SK-N-SH (cell line): ENCODE measurements at regions not wholly inside any gene's neighbourhood (a gene's known extent, or its start where the extent isn't known, plus 50 kb on each side); places are given as distances from the start of the nearest gene placed in this dataset.

Experiments
- CTCF ChIA-PET: fragments of 300-600, 350-600 bp; formaldehyde crosslinking; extraction: SDS; loops from one replicate; lab custom pipeline; 2021; lab: Yijun Ruan, JAX
- POLR2A ChIA-PET: fragments of 350-600 bp; sonication (Branson Sonifier 250); formaldehyde crosslinking; extraction: SDS; loops from one replicate; lab custom pipeline; 2020; ENCODE audit warnings: antibody characterized with exemption, inconsistent platforms; lab: Yijun Ruan, JAX
- DNase-seq: peaks from one replicate; pipeline ENCODE4 v3.0.0; 2012
- H2AFZ ChIP-seq: fragments of 200-600 bp; sonication (generic); 2 replicates; pipeline ENCODE4 v1.8.1; 2016; ENCODE audit warnings: antibody characterized with exemption, mild to moderate bottlenecking, low read depth
- H3F3A ChIP-seq: fragments of 200-600 bp; sonication (generic); replicated peaks from 2 replicates; pipeline ENCODE3; 2016; ENCODE audit warnings: antibody characterized with exemption, mild to moderate bottlenecking; ENCODE audit not compliant: insufficient read depth
- H3K27ac ChIP-seq, 2 experiments: fragments of 200-500 bp in 1 of 2; fragments of 200-600 bp in 1 of 2; sonication (Bioruptor generic) in 1 of 2; sonication (generic), shearing (Covaris generic) in 1 of 2; 2 replicates each; pipeline versions ENCODE4 v1.5.1 to v1.6.1; 2014 to 2016; ENCODE audit warnings: low read depth in 2 of 2, inconsistent platforms in 1 of 2, low read length in 1 of 2, mild to moderate bottlenecking in 1 of 2, mixed read lengths in 1 of 2
- H3K27me3 ChIP-seq: fragments of 200-600 bp; sonication (generic), shearing (Covaris generic); 2 replicates; pipeline ENCODE4 v1.6.1; 2016; ENCODE audit warnings: mixed run types; ENCODE audit not compliant: insufficient read depth
- H3K36me3 ChIP-seq, 2 experiments: fragments of 200-500 bp in 1 of 2; fragments of 200-600 bp in 1 of 2; sonication (Bioruptor generic) in 1 of 2; sonication (generic) in 1 of 2; replicated peaks in 1 of 2; 2 replicates each; pipeline versions ENCODE3 to v1.5.1; 2014 to 2016; ENCODE audit warnings: low read length in 1 of 2, mild to moderate bottlenecking in 1 of 2; ENCODE audit not compliant: insufficient read depth in 2 of 2, control insufficient read depth in 1 of 2
- H3K4me1 ChIP-seq, 2 experiments: fragments of 200-500 bp in 1 of 2; fragments of 200-600 bp in 1 of 2; sonication (Bioruptor generic) in 1 of 2; sonication (generic), shearing (Covaris generic) in 1 of 2; 2 replicates each; pipeline versions ENCODE4 v1.5.1 to v1.6.1; 2014 to 2016; ENCODE audit warnings: low read depth in 1 of 2, low read length in 1 of 2, mixed run types in 1 of 2; ENCODE audit not compliant: insufficient read depth in 2 of 2, control insufficient read depth in 1 of 2
- H3K4me2 ChIP-seq: fragments of 200-600 bp; sonication (generic), shearing (Covaris generic); 2 replicates; pipeline ENCODE4 v1.6.1; 2017; ENCODE audit warnings: mixed run types
- H3K4me3 ChIP-seq, 2 experiments: fragments of 200-500 bp in 1 of 2; fragments of 200-600 bp in 1 of 2; sonication (Bioruptor generic) in 1 of 2; sonication (generic), shearing (Covaris generic) in 1 of 2; 2 replicates each; pipeline versions ENCODE4 v1.5.1 to v1.8.1; 2014 to 2016; ENCODE audit warnings: low read depth in 2 of 2, inconsistent platforms in 1 of 2, low read length in 1 of 2, mild to moderate bottlenecking in 1 of 2, mixed read lengths in 1 of 2, moderate library complexity in 1 of 2
- H3K79me2 ChIP-seq: fragments of 200-600 bp; sonication (generic); 2 replicates; pipeline ENCODE4 v1.8.1; 2017; ENCODE audit warnings: mild to moderate bottlenecking; ENCODE audit not compliant: insufficient read depth
- H3K9ac ChIP-seq: fragments of 200-600 bp; sonication (generic); 2 replicates; pipeline ENCODE4 v1.6.1; 2017; ENCODE audit warnings: mixed run types
- H3K9me2 ChIP-seq: fragments of 200-600 bp; sonication (generic); 2 replicates; pipeline ENCODE4 v1.6.1; 2017; ENCODE audit warnings: mixed run types
- H3K9me3 ChIP-seq: fragments of 200-600 bp; sonication (generic); 2 replicates; pipeline ENCODE4 v1.6.1; 2017; ENCODE audit warnings: mixed run types, mild to moderate bottlenecking, moderate library complexity
- H4K20me1 ChIP-seq: fragments of 200-600 bp; sonication (generic); 2 replicates; pipeline ENCODE4 v1.6.1; 2017; ENCODE audit warnings: mild to moderate bottlenecking, mixed run types; ENCODE audit not compliant: insufficient read depth
- CHD2 ChIP-seq: fragments of 150-350 bp; IDR thresholded peaks from 2 replicates; pipeline ENCODE4 v1.6.1; 2018; ENCODE audit warnings: low read length; ENCODE audit not compliant: partially characterized antibody
- EP300 ChIP-seq, 2 experiments: IDR thresholded peaks; 2 replicates each; pipeline versions ENCODE4 v1.4.0 to v1.6.1; 2012; ENCODE audit warnings: borderline replicate concordance in 1 of 2, low read depth in 1 of 2, low read length in 1 of 2
- FOXJ3 ChIP-seq: sonication (generic); formaldehyde crosslinking; IDR thresholded peaks from 2 replicates; pipeline ENCODE4 v1.5.1; 2020; ENCODE audit warnings: mild to moderate bottlenecking, missing genetic modification reagents
- FOXM1 ChIP-seq: IDR thresholded peaks from 2 replicates; pipeline ENCODE4 v1.4.0; 2012; ENCODE audit warnings: low read depth, mild to moderate bottlenecking
- GATA2 ChIP-seq: sonication (generic); formaldehyde crosslinking; IDR thresholded peaks from 2 replicates; pipeline ENCODE4 v1.5.0; 2020; ENCODE audit warnings: mild to moderate bottlenecking, missing genetic modification reagents
- IRF3 ChIP-seq: fragments of 150-350 bp; IDR thresholded peaks from 2 replicates; pipeline ENCODE4 v1.6.1; 2016; ENCODE audit warnings: mild to moderate bottlenecking, low read depth, low read length
- MAX ChIP-seq: IDR thresholded peaks from 2 replicates; pipeline ENCODE4 v1.4.0; 2012; ENCODE audit warnings: low read depth
- MEF2A ChIP-seq: IDR thresholded peaks from 2 replicates; pipeline ENCODE4 v1.4.0; 2012; ENCODE audit warnings: low read depth, borderline replicate concordance
- MXI1 ChIP-seq: IDR thresholded peaks from 2 replicates; pipeline ENCODE4 v1.6.1; 2012; ENCODE audit warnings: mild to moderate bottlenecking, low read depth, low read length, improper control_type of control experiment
- NFIC ChIP-seq: IDR thresholded peaks from 2 replicates; pipeline ENCODE4 v1.4.0; 2012; ENCODE audit warnings: borderline replicate concordance
- NRF1 ChIP-seq: IDR thresholded peaks from 2 replicates; pipeline ENCODE4 v1.6.1; 2012; ENCODE audit warnings: low read depth, mild to moderate bottlenecking, low read length
- RCOR1 ChIP-seq: fragments of 150-350 bp; IDR thresholded peaks from 2 replicates; pipeline ENCODE4 v1.6.1; 2017; ENCODE audit warnings: antibody characterized with exemption, low read length
- REST ChIP-seq: IDR thresholded peaks from 2 replicates; pipeline ENCODE4 v1.6.1; 2012; ENCODE audit warnings: mild to moderate bottlenecking, low read depth, low read length, moderate library complexity
- RXRA ChIP-seq: IDR thresholded peaks from 2 replicates; pipeline ENCODE4 v1.4.0; 2012; ENCODE audit warnings: low read depth, mild to moderate bottlenecking, borderline replicate concordance
- SMC3 ChIP-seq: IDR thresholded peaks from 2 replicates; pipeline ENCODE4 v1.6.1; 2012; ENCODE audit warnings: low read depth, low read length, improper control_type of control experiment
- TCF12 ChIP-seq: IDR thresholded peaks from 2 replicates; pipeline ENCODE4 v1.4.0; 2012
- TEAD4 ChIP-seq: IDR thresholded peaks from 2 replicates; pipeline ENCODE4 v1.4.0; 2012; ENCODE audit warnings: mild to moderate bottlenecking, borderline replicate concordance; ENCODE audit not compliant: insufficient read depth
- USF2 ChIP-seq: fragments of 150-350 bp; IDR thresholded peaks from 2 replicates; pipeline ENCODE4 v1.6.1; 2017; ENCODE audit warnings: antibody characterized with exemption, low read length, low read depth, borderline replicate concordance
- YY1 ChIP-seq: IDR thresholded peaks from 2 replicates; pipeline ENCODE4 v1.4.0; 2012; ENCODE audit warnings: low read depth, mild to moderate bottlenecking
- ZBTB33 ChIP-seq: IDR thresholded peaks from 2 replicates; pipeline ENCODE4 v1.4.0; 2012; ENCODE audit warnings: low read depth, borderline replicate concordance
- WGBS: methylation state at CpG from one replicate; pipeline ENCODE4 v1.1.6; 2017; ENCODE audit warnings: low lambda C conversion rate; 5-methylcytosine and 5-hydroxymethylcytosine counted together

- Histone ChIP-seq H3K9me3 (no peaks in the 10 kb centered on the region), H3K36me3 (no peaks in the 10 kb centered on the region), H3K9ac (no peak overlapping the region), H3K27ac (no peak overlapping the region), H4K20me1 (no peaks in the 10 kb centered on the region), H2AFZ (no peak overlapping the region), H3K9me2 (no peaks in the 10 kb centered on the region), H3K4me2 (no peak overlapping the region), H3K79me2 (no peaks in the 10 kb centered on the region), H3F3A (no peaks in the 10 kb centered on the region), H3K4me3 (no peak overlapping the region), H3K4me1 (no peaks in the 10 kb centered on the region), H3K27me3 (no peaks in the 10 kb centered on the region)
- ChIA-PET POLR2A (no interaction called here), CTCF (no interaction called here)
- WGBS = 0% methylated on average over 2 of the region's 2 CpGs
- TF ChIP-seq USF2 = no peak
- TF ChIP-seq TEAD4 = no peak
- TF ChIP-seq FOXM1 = no peak
- TF ChIP-seq EP300 (IDR thresholded peaks at IDR 0.05; ENCODE audit: borderline replicate concordance in 1 of 2, low read depth in 1 of 2, low read length in 1 of 2) = no peak
- no peak for TF ChIP-seq CHD2
- TF ChIP-seq GATA2 = no peak
- TF ChIP-seq MEF2A = no peak
- no peak for TF ChIP-seq RXRA
- TF ChIP-seq IRF3 = no peak
- no peak for TF ChIP-seq MAX
- no peak for TF ChIP-seq MXI1
- DNase-seq = no peak
Measured at GRCh38 chrX:94252211-94252610, 578.2 kb downstream of the FAM133A start.

GRCh38 chrX:94256396-94256795 is 582.4 kb downstream of the FAM133A start:
- Histone ChIP-seq H2AFZ (no peak overlapping the region), H3K27ac (no peak overlapping the region), H3K9me3 (no peaks in the 10 kb centered on the region), H3K27me3 (no peaks in the 10 kb centered on the region), H3K9me2 (no peaks in the 10 kb centered on the region), H3F3A (no peaks in the 10 kb centered on the region), H3K4me3 (no peak overlapping the region), H3K4me1 (no peaks in the 10 kb centered on the region), H3K79me2 (no peaks in the 10 kb centered on the region), H3K4me2 (no peak overlapping the region), H4K20me1 (no peaks in the 10 kb centered on the region), H3K36me3 (no peaks in the 10 kb centered on the region), H3K9ac (no peak overlapping the region)
- WGBS = 18% methylated on average over 1 of the region's 1 CpG
- ChIA-PET POLR2A (no interaction called here), CTCF (no interaction called here)
- no peak for DNase-seq
- TF ChIP-seq NRF1 (no peak), NFIC (no peak), REST (no peak), YY1 (no peak), FOXJ3 (CRISPR knock-in tag) (no peak), TCF12 (no peak), RCOR1 (no peak), SMC3 (no peak), GATA2 (no peak), ZBTB33 (no peak)
